Muscle layer of colon (tissue), 2 donors: ENCODE measurements at regions not wholly inside any gene's neighbourhood (a gene's known extent, or its start where the extent isn't known, plus 50 kb on each side); places are given as distances from the start of the nearest gene placed in this dataset.

Experiments used
- H3K27ac ChIP-seq: one replicate; pipeline ENCODE4 v1.7.0; 2013; ENCODE audit warnings: low read depth, mild to moderate bottlenecking, low read length, moderate library complexity
- H3K27me3 ChIP-seq, 2 donors: one replicate each; pipeline ENCODE4 v1.7.0; 2013; ENCODE audit warnings: low read length in 2 of 2, mild to moderate bottlenecking in 2 of 2; ENCODE audit not compliant: insufficient read depth in 2 of 2, control insufficient read depth in 1 of 2
- H3K36me3 ChIP-seq: one replicate; pipeline ENCODE4 v1.7.0; 2013; ENCODE audit warnings: mild to moderate bottlenecking, low read length; ENCODE audit not compliant: insufficient read depth
- H3K4me1 ChIP-seq: one replicate; pipeline ENCODE4 v1.7.0; 2013; ENCODE audit warnings: mild to moderate bottlenecking, low read length; ENCODE audit not compliant: insufficient read depth
- H3K4me3 ChIP-seq, 2 donors: one replicate each; pipeline ENCODE4 v1.7.0; 2013; ENCODE audit warnings: low read length in 2 of 2, low read depth in 1 of 2, mild to moderate bottlenecking in 1 of 2, moderate library complexity in 1 of 2
- H3K9ac ChIP-seq: one replicate; pipeline ENCODE4 v1.7.0; 2013; ENCODE audit warnings: low read length
- H3K9me3 ChIP-seq: one replicate; pipeline ENCODE4 v1.7.0; 2013; ENCODE audit warnings: mild to moderate bottlenecking, low read length
- donor health status: abdominal sarcoma.
- donor health status: Adenocarcinoma of cecum.

DNA sequence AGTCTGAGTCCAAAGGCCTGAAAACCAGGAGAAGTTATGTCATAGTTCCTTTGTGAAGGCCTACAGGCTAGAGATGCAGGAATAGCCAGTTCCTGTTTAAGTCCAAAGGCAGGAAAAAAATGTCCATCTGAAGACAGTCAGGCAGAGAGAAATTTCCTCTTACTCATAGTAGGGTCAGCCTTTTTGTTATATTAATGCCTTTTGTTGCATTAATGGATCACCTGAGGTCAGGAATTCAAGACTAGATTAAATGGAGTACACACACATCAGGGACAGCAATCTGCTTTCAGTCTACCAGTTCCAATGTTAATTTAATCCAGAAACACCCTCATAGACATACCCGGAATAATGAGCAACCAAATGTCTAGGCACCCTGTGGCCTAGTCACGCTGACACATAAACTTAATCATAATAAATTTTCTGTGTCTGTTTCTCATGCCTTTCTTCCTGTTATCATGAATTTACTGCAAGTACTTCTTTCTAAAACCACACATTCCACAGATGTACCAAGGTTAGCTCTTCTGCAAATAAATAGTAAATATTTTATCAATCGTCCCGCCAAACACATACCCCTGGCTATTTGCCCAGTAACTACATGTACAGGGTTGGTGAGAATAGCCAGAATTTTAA, 703.9 kb downstream of the EFNA5 start:
- Histone ChIP-seq H3K9me3 (no peaks in the 10 kb centered on the region), H3K4me3 (no peak overlapping the region), H3K27me3 (no peaks in the 10 kb centered on the region), H3K36me3 (no peaks in the 10 kb centered on the region), H3K9ac (no peak overlapping the region), H3K27ac (no peak overlapping the region), H3K4me1 (peaks cover 5% of the 10 kb centered on the region)

DNA sequence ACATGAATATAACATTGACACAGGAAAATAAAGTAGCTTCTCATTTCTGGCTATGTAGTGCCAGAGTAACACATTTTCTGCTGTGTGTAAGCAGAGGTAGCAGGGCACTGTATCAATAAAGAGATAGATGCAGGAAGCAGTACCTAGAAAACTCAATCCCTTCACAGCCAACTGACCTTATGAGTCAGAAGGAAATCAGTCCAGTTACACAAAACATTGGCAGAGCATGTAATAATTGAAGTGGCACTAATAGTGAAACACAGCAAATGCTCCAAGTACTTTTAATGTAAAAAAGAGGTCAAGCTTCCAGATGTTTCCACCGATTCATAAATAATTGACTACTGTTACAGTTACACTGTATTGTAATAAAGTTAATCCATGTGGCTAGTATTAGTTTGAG, 706.6 kb downstream of the EFNA5 start:
- Histone ChIP-seq H3K27me3 (no peaks in the 10 kb centered on the region), H3K4me1 (peaks cover 5% of the 10 kb centered on the region), H3K36me3 (no peaks in the 10 kb centered on the region), H3K27ac (no peak overlapping the region), H3K9ac (no peak overlapping the region), H3K4me3 (no peak overlapping the region), H3K9me3 (no peaks in the 10 kb centered on the region)

- Histone ChIP-seq H3K9ac (no peak overlapping the region), H3K27me3 (no peaks in the 10 kb centered on the region), H3K27ac (no peak overlapping the region), H3K4me3 (no peak overlapping the region), H3K36me3 (no peaks in the 10 kb centered on the region), H3K9me3 (no peaks in the 10 kb centered on the region), H3K4me1 (peaks cover 5% of the 10 kb centered on the region)
Measured at GRCh38 chr5:106963630-106964029, 707.1 kb downstream of the EFNA5 start.

DNA sequence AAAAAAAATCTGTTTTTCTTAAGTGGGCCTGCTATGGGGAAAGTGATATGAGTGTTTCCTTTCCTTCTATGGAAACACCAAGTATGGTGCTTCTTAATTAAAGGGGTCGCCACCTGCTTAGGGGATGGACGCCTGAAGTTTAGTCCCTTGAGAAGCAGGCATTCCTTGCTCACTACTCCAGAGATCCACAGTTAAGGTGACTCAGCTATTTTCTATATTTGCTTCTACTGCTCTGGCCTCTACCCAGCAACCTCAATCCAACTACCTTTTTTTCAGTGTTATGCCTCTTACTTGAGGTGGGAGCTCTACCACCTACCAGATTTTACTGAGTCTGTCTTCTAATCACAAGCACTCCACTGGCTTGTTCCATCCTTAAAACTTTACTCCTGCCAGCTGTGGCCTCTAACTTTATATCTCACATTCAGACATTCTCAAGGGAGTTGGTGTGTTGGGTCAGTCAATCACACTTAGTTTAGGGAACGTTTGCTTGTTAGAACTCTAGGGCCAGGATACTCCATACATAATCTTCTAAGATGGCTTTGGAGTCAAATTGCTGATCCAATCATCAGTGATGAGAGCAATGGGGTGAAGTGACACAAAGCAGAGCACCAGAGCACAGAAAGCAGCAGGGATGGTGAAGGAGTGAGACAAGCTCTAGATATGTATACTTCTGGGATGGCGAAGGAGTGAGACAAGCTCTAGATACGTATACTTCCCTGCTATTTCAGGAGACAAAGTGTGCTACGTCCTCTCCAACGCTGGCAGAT, 708.1 kb downstream of the EFNA5 start:
- H3K9me3 ChIP-seq: no peaks in the 10 kb centered on the region
- H3K9ac ChIP-seq: no peak overlapping the region
- no peaks in the 10 kb centered on the region for H3K27me3 ChIP-seq
- H3K36me3 ChIP-seq: no peaks in the 10 kb centered on the region
- H3K4me1 ChIP-seq: peaks cover 5% of the 10 kb centered on the region
- H3K27ac ChIP-seq: no peak overlapping the region
- H3K4me3 ChIP-seq: no peak overlapping the region

- H3K27ac ChIP-seq: no peak overlapping the region
- H3K27me3 ChIP-seq: no peaks in the 10 kb centered on the region
- H3K4me3 ChIP-seq: no peak overlapping the region
- no peaks in the 10 kb centered on the region for H3K9me3 ChIP-seq
- no peaks in the 10 kb centered on the region for H3K36me3 ChIP-seq
- no peak overlapping the region for H3K9ac ChIP-seq
- H3K4me1 ChIP-seq: no peaks in the 10 kb centered on the region
Measured at GRCh38 chr5:106959387-106959786, 711.4 kb downstream of the EFNA5 start.

DNA sequence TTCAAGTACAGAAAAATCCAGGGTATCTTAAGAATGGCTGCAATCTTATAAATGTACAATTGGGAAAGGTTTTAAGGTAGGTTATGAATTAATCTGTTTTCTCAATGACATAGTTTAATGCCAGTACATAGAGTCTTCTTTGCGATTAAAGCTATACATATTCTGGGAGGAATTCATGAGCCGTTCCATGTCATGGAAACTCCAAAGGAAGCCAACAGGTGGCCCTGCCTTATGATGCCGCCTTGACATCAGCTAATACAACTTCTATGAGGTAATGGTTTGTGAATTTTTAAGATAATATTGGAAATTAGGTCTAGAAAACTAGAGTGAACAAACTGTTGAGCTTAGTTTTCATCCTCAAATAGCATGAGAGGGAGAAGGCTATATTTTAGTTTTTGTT, 713.4 kb downstream of the EFNA5 start:
- no peaks in the 10 kb centered on the region for H3K27me3 ChIP-seq
- H3K9ac ChIP-seq: no peak overlapping the region
- H3K27ac ChIP-seq: no peak overlapping the region
- H3K4me3 ChIP-seq: no peak overlapping the region
- H3K4me1 ChIP-seq: no peaks in the 10 kb centered on the region
- H3K36me3 ChIP-seq: no peaks in the 10 kb centered on the region
- H3K9me3 ChIP-seq: no peaks in the 10 kb centered on the region

DNA sequence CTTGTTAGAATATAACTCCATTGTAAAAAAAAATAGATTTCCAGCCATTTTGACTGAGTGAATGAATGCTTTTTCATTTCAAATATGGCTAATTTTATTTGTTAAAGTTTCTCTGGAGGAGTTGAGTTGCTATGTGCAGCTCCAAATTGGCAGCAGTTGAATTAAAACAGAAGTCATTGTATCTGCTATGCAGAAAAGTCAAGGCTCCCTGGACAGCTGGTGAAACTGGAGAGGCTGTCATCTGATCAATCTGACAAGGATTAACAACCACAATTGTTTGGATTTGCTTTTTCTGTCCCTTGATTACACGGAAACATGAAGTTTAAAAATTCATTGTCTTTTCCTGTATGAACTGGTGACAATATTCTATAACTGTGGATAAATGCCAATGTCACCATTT, 713.9 kb downstream of the EFNA5 start:
- Histone ChIP-seq H3K9me3 (no peaks in the 10 kb centered on the region), H3K4me1 (no peaks in the 10 kb centered on the region), H3K27me3 (no peaks in the 10 kb centered on the region)

DNA sequence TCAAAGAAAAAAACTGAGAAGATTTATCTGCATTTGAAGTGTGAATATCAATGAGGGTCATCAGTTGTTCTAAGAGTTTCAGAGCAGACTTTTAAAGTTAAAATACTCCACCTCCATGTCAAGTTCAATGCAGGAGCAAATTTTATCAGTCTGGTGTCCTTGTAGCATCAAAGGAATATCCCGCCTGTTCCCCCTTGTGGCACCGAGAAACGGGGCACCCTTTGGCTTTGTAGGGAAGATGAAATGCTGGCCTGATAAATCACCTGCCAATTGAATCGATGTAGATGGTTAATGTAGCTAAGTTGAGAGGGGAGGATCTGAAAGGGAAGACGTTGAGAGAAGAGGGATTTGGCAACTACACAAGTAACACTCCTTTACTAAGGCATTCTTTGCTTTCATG, 714.5 kb downstream of the EFNA5 start:
- Histone ChIP-seq H3K9ac (no peak overlapping the region), H3K9me3 (no peaks in the 10 kb centered on the region), H3K27ac (no peak overlapping the region), H3K36me3 (no peaks in the 10 kb centered on the region), H3K27me3 (no peaks in the 10 kb centered on the region), H3K4me1 (no peaks in the 10 kb centered on the region), H3K4me3 (no peak overlapping the region)

More for the DNA sequence above, 713.9 kb downstream of the EFNA5 start:
- Histone ChIP-seq H3K4me3 (no peak overlapping the region), H3K9ac (no peak overlapping the region), H3K27ac (no peak overlapping the region), H3K36me3 (no peaks in the 10 kb centered on the region)

DNA sequence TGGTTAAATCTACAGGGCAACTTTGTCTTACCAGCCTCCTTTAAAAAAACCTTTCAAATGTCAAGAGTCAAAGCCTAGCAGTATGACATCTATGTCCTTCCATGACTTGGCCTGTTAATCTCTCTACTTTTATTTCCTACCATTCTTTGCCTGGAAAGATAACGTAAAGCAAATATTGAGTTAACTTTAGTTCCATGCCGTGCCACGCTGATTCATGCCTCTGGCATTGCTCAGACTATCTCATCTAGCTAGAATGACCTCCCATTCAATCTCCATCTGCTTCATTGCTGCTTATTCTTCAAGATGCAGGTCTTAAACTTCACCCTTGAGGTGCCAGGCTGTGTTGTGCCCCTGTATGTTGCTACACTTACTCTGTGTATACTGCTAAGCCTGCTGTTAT, 729.8 kb downstream of the EFNA5 start:
- H3K9me3 ChIP-seq: no peaks in the 10 kb centered on the region
- H3K36me3 ChIP-seq: no peaks in the 10 kb centered on the region
- H3K27ac ChIP-seq: no peak overlapping the region

DNA sequence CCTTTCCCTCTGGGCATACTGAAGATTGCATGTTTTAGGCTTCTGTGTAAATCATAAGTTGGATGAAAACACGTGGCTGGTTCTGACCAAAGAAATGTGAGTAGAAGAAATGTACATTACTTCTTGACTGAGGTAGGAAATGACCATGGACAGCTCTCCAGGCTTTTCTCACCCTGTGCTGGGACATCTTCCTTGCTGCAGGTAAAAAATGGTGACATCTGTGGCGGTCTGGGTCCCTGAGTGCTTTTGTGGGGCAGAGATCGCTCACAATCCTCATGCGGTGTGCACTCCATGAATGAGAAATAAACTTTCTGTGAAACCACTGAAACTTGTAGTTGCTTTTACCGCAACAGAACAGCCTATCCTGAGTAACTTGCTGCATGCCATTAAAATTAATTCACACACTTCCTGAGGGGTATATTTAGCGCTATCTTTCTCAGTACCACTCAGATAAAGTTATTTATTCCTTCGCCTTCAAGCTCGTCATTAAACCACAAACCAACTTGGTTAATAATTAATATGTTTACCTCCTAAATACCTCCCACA, 730.4 kb downstream of the EFNA5 start:
- Histone ChIP-seq H3K4me3 (no peak overlapping the region), H3K27ac (no peak overlapping the region), H3K4me1 (no peaks in the 10 kb centered on the region), H3K9ac (no peak overlapping the region), H3K9me3 (no peaks in the 10 kb centered on the region), H3K27me3 (no peaks in the 10 kb centered on the region), H3K36me3 (no peaks in the 10 kb centered on the region)

More for the DNA sequence above, 729.8 kb downstream of the EFNA5 start:
- H3K4me3 ChIP-seq: no peak overlapping the region
- H3K9ac ChIP-seq: no peak overlapping the region
- no peaks in the 10 kb centered on the region for H3K4me1 ChIP-seq
- no peaks in the 10 kb centered on the region for H3K27me3 ChIP-seq

DNA sequence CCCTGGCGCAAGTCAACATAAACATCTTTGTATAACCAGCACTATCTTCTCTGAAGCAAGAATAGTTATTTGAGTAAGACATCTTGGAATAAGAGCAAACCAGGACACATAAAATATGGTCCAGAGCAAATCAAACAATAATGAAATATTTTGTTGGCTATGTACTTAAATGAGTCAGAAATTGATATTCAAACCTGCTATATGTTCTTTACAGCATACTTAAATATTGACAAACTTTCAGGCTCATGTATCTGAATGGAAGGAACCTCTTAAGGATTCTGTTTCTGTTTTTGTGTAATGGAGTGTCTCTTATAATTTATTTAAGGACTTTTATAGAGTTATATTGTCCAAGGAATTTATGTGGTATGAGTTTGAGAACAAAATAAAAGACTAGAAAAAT, 747.3 kb downstream of the EFNA5 start:
- Histone ChIP-seq H3K4me1 (no peaks in the 10 kb centered on the region), H3K27ac (no peak overlapping the region), H3K4me3 (no peak overlapping the region), H3K9me3 (no peaks in the 10 kb centered on the region), H3K36me3 (no peaks in the 10 kb centered on the region), H3K9ac (no peak overlapping the region), H3K27me3 (no peaks in the 10 kb centered on the region)

DNA sequence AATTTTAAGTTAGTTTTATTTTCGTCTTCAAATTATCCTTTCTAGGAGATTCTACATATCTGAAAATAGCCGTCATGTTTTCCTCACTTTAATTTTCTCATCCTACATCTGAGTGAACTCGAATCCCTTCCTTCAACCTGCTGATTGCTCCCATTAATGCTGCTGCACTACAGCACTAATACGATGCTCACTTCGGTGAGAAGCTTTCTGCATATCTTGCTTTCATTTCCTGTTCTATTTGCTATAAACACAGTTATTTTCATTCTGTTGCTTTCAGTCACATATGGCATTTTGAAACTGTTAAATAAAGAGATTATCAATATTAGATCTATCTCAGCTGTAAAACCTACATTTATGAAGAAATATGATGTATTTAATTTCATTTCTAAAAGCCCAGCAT, 749.2 kb downstream of the EFNA5 start:
- H3K4me1 ChIP-seq: no peaks in the 10 kb centered on the region
- no peaks in the 10 kb centered on the region for H3K27me3 ChIP-seq
- H3K27ac ChIP-seq: no peak overlapping the region
- no peak overlapping the region for H3K9ac ChIP-seq
- H3K4me3 ChIP-seq: no peak overlapping the region
- no peaks in the 10 kb centered on the region for H3K36me3 ChIP-seq
- H3K9me3 ChIP-seq: no peaks in the 10 kb centered on the region
